GM06990 (cell line): ENCODE measurements at regions not wholly inside any gene's neighbourhood (a gene's known extent, or its start where the extent isn't known, plus 50 kb on each side); places are given as distances from the start of the nearest gene placed in this dataset.

Experiments used
- DNase-seq: peaks from one replicate; pipeline ENCODE4 v3.0.0-alpha.2; 2011; ENCODE audit not compliant: insufficient read length; ENCODE audit errors: extremely low read depth
- H3K27me3 ChIP-seq: replicated peaks from 2 replicates; pipeline ENCODE4 v1.6.0; 2011; ENCODE audit warnings: low read length; ENCODE audit not compliant: control insufficient read depth, insufficient read depth
- H3K36me3 ChIP-seq: 2 replicates; pipeline ENCODE4 v1.5.1; 2011; ENCODE audit warnings: low read length; ENCODE audit not compliant: control insufficient read depth, insufficient read depth
- H3K4me3 ChIP-seq: replicated peaks from 2 replicates; pipeline ENCODE4 v1.5.1; 2011; ENCODE audit warnings: low read depth, mild to moderate bottlenecking, control low read depth, low read length
- TF ChIP-seq, protein P1 (sequence below): IDR thresholded peaks from 2 replicates; pipeline ENCODE4 v1.5.1; 2011; ENCODE audit warnings: low read length, control low read depth, mild to moderate bottlenecking, inconsistent platforms; ENCODE audit not compliant: insufficient read depth, poor library complexity, severe bottlenecking

DNA sequence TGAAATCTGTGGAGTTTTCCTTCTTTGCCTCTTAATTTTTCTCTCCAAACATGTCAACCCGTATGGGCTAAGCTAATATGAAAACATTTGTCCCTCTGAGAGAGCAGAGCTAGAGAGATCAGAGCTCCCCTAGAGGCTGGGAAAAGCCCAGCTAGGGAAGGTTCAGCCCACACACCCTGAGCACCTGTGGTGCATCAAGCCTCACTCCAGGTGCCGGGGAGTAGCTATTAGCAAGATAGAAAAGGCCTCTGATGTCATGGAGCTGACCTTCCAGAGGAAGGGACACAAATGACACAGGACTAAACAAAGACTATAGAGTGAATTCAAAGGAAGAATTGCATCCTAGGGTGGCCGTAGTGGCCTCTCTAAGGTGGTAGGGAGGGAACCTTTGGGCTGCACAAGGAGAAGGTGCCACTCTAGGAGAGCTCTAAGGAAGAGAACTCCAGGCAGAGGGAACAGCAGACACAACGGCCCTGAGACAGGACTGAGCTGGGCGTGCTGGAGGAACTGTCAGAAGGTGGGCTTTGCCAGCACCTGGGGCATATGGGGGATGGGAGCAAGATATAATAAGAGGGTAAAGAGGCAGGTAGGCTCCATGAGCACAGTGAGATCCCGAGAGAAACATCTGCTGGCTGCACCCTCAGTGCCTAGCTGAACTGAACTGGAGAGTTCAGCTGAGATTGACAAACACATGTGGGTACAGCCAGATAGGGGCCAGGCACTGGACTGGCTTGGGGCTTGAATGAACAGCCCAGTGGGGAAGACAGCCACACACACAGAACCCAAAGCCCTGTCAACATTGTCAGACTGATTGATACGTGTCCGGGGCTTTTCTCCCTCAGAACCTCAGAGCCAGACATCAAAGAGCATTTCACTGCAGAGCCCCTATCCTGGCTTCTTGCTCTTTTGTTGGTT, 65.5 kb upstream of the DRD2 start:
- Histone ChIP-seq H3K36me3 (no peaks in the 10 kb centered on the region), H3K27me3 (peaks cover 1% of the 10 kb centered on the region), H3K4me3 (no peak overlapping the region)
- DNase-seq = no peak
- TF ChIP-seq, protein P1, sequence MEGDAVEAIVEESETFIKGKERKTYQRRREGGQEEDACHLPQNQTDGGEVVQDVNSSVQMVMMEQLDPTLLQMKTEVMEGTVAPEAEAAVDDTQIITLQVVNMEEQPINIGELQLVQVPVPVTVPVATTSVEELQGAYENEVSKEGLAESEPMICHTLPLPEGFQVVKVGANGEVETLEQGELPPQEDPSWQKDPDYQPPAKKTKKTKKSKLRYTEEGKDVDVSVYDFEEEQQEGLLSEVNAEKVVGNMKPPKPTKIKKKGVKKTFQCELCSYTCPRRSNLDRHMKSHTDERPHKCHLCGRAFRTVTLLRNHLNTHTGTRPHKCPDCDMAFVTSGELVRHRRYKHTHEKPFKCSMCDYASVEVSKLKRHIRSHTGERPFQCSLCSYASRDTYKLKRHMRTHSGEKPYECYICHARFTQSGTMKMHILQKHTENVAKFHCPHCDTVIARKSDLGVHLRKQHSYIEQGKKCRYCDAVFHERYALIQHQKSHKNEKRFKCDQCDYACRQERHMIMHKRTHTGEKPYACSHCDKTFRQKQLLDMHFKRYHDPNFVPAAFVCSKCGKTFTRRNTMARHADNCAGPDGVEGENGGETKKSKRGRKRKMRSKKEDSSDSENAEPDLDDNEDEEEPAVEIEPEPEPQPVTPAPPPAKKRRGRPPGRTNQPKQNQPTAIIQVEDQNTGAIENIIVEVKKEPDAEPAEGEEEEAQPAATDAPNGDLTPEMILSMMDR = peak; percentile 6

DNA sequence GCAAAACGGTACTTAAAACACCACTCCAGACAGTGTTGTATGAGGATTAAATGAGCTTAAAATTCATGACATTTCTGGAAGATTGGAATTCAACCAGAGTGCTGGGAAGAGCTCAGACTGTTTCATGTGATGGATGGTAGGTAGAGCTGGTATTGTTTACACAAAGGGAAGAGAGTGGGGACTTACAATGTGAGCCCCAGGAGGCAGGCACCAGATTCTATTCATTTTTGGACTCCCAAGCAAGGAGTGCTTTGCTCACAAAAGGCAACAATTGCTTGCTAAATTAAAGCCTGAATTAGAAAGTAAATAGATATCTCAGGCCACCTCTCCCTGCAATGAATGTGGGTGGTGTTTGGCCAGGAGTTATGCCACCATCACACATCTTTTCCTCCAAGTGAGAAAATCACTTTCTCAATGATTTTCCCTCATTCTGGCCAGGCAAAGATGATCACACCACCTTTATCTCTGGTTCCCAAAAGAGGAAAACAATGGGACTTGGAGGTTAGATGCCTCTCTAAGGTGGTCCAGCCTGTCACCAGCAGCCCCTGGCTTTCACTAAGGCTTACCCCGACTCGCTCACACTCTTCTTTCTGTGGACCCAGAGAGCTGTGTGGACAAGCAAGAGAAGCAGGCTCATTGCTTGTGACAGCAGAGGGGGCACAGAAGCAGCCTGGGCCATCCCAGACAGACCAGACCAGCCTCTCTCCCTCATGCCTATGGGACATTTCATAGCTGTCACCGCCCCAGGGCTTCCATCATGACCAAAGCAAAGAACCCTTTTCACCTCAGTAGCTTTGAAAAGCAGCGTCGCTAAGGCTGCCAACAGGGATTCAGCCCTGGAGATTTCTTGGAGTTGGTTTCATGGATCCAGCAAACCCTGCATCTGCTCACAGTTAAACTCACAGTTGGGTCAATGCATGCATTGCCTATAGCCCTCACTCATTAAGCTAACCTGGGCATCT, 63.5 kb upstream of the DRD2 start:
- DNase-seq = no peak
- peaks cover 1% of the 10 kb centered on the region for H3K27me3 ChIP-seq

DNA sequence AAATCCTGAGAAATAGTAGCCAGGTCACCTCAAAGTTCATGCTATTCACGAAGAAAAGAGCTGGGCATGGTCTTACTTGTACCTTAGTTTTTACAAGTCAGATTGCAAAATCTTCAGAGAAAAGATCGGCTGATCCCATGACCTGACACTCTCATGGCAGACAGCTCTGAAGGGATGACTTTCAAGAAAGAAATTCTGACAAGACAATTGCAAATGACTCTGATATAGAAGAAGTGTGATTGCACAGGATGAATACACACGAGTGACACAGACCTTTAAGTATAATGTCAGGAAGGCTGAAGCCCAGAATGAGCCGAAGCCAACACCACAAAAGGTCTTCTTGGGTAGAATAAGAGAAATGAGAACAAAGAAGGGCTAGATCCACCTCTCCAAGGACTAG, 59.4 kb upstream of the DRD2 start:
- DNase-seq = no peak
- Histone ChIP-seq H3K36me3 (no peaks in the 10 kb centered on the region), H3K27me3 (no peaks in the 10 kb centered on the region; the same call in none of the 2 replicates), H3K4me3 (no peak overlapping the region)
- TF ChIP-seq, protein P1 = no peak

More for the DNA sequence above, 63.5 kb upstream of the DRD2 start:
- TF ChIP-seq, protein P1 = no peak
- Histone ChIP-seq H3K36me3 (no peaks in the 10 kb centered on the region), H3K4me3 (no peak overlapping the region)

DNA sequence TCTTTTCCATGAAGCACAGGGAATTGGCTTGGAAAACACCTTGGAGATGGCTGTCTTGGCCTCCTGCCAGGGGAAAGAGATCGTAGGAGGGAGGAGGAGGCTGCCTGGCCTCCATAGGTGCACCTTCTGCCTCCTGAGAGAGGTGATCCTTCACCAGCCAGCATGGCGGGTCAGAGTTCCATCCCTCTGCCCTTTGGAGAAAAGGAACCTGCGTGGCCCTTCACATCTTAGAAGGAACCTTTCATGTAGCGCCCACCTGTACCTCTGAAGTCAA, 58.2 kb upstream of the DRD2 start:
- no peaks in the 10 kb centered on the region; the same call in 1 of the 2 replicates for H3K27me3 ChIP-seq
- H3K4me3 ChIP-seq = no peak overlapping the region
- TF ChIP-seq, protein P1 = no peak
- H3K36me3 ChIP-seq = no peaks in the 10 kb centered on the region
- DNase-seq = no peak

DNA sequence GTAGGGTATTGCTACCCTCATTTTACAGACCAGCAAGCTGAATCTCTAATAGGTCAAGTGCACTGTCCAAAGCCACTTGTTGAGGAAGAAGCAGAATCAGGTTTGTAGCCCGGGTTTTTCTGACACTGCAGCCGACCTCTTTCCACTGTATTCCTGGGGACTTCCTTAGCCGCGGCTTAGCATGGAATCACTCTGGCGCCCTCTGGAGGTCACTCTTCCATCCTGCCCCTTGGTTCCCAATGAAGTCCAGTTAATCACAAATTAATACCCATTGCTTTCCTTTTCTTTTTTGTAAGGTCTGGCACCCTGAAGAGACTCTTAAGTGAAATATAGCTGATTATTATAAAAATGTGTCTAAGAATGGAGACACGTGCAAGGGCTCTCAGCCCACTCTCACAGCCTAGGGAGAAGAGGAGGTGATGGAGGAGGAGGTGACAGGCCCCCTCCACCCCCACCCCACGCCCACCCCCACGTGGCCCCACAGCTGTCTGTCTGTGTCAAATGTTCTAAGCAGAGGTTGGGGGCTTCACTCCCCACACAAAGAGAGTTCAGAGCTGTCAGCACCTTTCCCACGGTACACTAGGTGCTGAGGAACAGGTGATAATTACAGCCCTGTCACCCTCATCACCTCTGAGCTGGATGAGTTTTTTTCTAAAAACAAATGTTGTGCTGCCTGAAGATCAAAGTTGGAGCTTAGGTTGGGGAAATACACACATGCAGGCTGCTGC, 57.7 kb upstream of the DRD2 start:
- H3K36me3 ChIP-seq = no peaks in the 10 kb centered on the region
- no peak for DNase-seq
- H3K27me3 ChIP-seq = no peaks in the 10 kb centered on the region; the same call in 1 of the 2 replicates
- H3K4me3 ChIP-seq = no peak overlapping the region
- TF ChIP-seq, protein P1 = peak; percentile 86
